HEK293 (cell line): ENCODE measurements at regions not wholly inside any gene's neighbourhood (a gene's known extent, or its start where the extent isn't known, plus 50 kb on each side); places are given as distances from the start of the nearest gene placed in this dataset.

Source experiments
- CTCF ChIP-seq: fragments of 450-650 bp; formaldehyde crosslinking; IDR thresholded peaks from 2 replicates; pipeline ENCODE4 v1.5.1; 2016; ENCODE audit warnings: missing biosample characterization, missing genetic modification characterization
- PRDM6 ChIP-seq: fragments of 450-650 bp; formaldehyde crosslinking; IDR thresholded peaks from 2 replicates; pipeline ENCODE4 v1.5.1; 2017; ENCODE audit warnings: missing biosample characterization, missing genetic modification characterization
- ZNF629 ChIP-seq: fragments of 450-650 bp; formaldehyde crosslinking; IDR thresholded peaks from 2 replicates; pipeline ENCODE4 v1.5.1; 2017; ENCODE audit warnings: missing biosample characterization, missing genetic modification characterization
- ZNF747 ChIP-seq: fragments of 450-650 bp; formaldehyde crosslinking; IDR thresholded peaks from 2 replicates; pipeline ENCODE4 v1.5.1; 2016; ENCODE audit warnings: missing biosample characterization, missing genetic modification characterization
- TF ChIP-seq, protein P1 (sequence below): fragments of 450-650 bp; formaldehyde crosslinking; IDR thresholded peaks from 2 replicates; pipeline ENCODE4 v1.5.1; 2016; ENCODE audit warnings: missing biosample characterization, missing genetic modification characterization

GRCh38 chr4:144494280-144494679 is 151.7 kb upstream of the HHIP start:
- TF ChIP-seq CTCF (tag by site-specific recombination) (no peak), PRDM6 (tag by site-specific recombination) (no peak), ZNF629 (no peak), ZNF747 (tag by site-specific recombination) (no peak)
- TF ChIP-seq, protein P1, sequence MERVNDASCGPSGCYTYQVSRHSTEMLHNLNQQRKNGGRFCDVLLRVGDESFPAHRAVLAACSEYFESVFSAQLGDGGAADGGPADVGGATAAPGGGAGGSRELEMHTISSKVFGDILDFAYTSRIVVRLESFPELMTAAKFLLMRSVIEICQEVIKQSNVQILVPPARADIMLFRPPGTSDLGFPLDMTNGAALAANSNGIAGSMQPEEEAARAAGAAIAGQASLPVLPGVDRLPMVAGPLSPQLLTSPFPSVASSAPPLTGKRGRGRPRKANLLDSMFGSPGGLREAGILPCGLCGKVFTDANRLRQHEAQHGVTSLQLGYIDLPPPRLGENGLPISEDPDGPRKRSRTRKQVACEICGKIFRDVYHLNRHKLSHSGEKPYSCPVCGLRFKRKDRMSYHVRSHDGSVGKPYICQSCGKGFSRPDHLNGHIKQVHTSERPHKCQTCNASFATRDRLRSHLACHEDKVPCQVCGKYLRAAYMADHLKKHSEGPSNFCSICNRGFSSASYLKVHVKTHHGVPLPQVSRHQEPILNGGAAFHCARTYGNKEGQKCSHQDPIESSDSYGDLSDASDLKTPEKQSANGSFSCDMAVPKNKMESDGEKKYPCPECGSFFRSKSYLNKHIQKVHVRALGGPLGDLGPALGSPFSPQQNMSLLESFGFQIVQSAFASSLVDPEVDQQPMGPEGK (tag by site-specific recombination): no peak
